AG04449 (cell line): ENCODE measurements at regions not wholly inside any gene's neighbourhood (a gene's known extent, or its start where the extent isn't known, plus 50 kb on each side); places are given as distances from the start of the nearest gene placed in this dataset.

Experiments used
- CTCF ChIA-PET: fragments of 350-600 bp; formaldehyde crosslinking; extraction: SDS; loops from one replicate; lab custom pipeline; 2021; ENCODE audit warnings: antibody characterized with exemption; lab: Yijun Ruan, JAX
- POLR2A ChIA-PET: fragments of 400-600, 350-600 bp; formaldehyde crosslinking; extraction: SDS; loops from one replicate; lab custom pipeline; 2020; ENCODE audit warnings: antibody characterized with exemption, inconsistent platforms; lab: Yijun Ruan, JAX
- DNase-seq: peaks from one replicate; pipeline ENCODE4 v3.0.0-alpha.2; 2010; ENCODE audit warnings: low read depth, low spot score
- H3K4me3 ChIP-seq: 2 replicates; pipeline ENCODE4 v1.5.1; 2011; ENCODE audit warnings: low read depth, mild to moderate bottlenecking, control low read depth, low read length
- CTCF ChIP-seq: IDR thresholded peaks from one replicate; pipeline ENCODE4 v1.5.1; 2011; ENCODE audit warnings: mild to moderate bottlenecking, moderate library complexity, low read length, control low read depth, inconsistent platforms; ENCODE audit not compliant: insufficient read depth; ENCODE audit errors: missing control alignments

- H3K4me3 ChIP-seq, result no peak overlapping the region
- DNase-seq, result no peak
- ChIA-PET POLR2A (no interaction called here), CTCF (interaction anchor here (0.7 to 1.0 kb wide), 2 partner anchors 54 to 595 kb away, joined by 3 read pairs; no protein-coding TSS in a partner anchor)
- no peak for TF ChIP-seq CTCF
These were observed 428.8 kb downstream of the ARHGEF28 start for GRCh38 chr5:74054641-74055421.

- DNase-seq, result no peak
- POLR2A ChIA-PET, result no interaction called here
- CTCF ChIA-PET, result interaction anchor here (0.7 to 1.2 kb wide), 2 partner anchors 12 to 55 kb away, joined by 3 read pairs; no protein-coding TSS in a partner anchor
- H3K4me3 ChIP-seq, result no peak overlapping the region
- TF ChIP-seq CTCF, result no peak
These were observed 428.1 kb downstream of the ARHGEF28 start for GRCh38 chr5:74054139-74054538.

DNA sequence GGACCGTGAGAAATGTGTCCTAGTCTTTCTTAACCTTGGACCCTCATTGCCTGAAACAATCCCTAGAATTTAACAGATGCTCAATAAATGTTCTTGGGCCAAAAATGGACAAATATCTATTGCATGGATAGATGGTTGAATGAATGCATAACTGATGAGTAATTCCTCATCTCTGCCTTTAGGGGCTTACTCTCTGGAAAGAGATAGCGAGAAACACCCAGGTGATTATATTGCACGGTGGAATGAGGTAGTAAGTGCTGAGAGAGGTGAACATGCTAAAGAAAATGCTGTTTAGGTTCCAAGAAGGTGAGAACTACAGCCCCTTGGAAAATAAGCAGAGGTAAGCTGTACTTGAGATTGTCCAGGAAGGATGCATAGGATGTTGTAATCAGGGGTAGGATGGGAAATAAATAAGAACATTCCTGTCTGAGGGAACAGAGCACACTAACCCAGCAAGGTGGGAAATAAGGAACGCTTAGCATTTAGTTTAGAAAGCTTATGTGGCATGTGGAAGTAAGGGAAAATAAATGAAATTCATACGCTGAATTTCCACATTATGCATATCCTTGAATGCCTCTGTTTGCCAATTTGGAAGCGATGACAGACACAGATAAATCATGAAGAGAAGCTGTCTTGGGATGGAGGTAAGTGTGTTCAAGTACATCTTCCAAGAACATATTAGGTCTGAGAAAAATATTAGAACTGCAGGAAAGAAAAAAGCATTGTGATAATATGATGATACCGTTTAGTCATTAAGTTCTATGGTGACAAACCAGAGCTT is 426.6 kb downstream of the ARHGEF28 start:
- ChIA-PET POLR2A (no interaction called here), CTCF (interaction anchor here (1.2 kb wide), 1 partner anchor 13 kb away, joined by 3 read pairs; no protein-coding TSS in a partner anchor)
- no peak for TF ChIP-seq CTCF

DNA sequence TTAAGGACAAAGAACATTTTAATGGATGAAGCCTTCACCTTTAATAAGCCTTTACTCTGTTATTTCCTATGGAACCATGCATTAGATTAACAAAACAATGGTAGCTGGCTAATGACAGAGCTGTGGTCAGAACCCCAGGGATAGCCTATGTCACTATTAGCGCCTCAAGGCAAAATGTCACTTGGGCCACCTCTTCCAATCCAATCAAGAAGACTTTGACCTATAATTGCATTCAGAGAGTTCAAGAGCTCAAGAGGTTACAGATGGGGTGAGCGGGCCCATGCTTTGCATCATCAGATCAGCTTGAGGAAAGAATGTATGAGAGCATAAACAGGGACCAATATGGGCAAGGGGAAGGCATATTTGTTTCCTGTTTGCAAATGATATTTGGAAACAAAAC is 425.1 kb downstream of the ARHGEF28 start:
- no peak overlapping the region for H3K4me3 ChIP-seq
- CTCF ChIA-PET, result interaction anchor here (0.9 to 1.0 kb wide), 2 partner anchors 11 to 591 kb away, joined by 3 to 4 read pairs; no protein-coding TSS in a partner anchor
- TF ChIP-seq CTCF, result no peak
- POLR2A ChIA-PET, result no interaction called here
- DNase-seq, result no peak

More for the DNA sequence above, 426.6 kb downstream of the ARHGEF28 start:
- no peak for DNase-seq
- no peak overlapping the region for H3K4me3 ChIP-seq

GRCh38 chr5:74044936-74045335 is 418.9 kb downstream of the ARHGEF28 start:
- POLR2A ChIA-PET, result no interaction called here
- no peak for TF ChIP-seq CTCF
- no peak overlapping the region for H3K4me3 ChIP-seq
- no peak for DNase-seq
- CTCF ChIA-PET, result interaction anchor here (1.0 to 1.7 kb wide), 4 partner anchors 11 to 36 kb away, joined by 3 to 6 read pairs (median 4); no protein-coding TSS in a partner anchor
